ENCODE measurements at regions not wholly inside any gene's neighbourhood (a gene's known extent, or its start where the extent isn't known, plus 50 kb on each side); places are given as distances from the start of the nearest gene placed in this dataset.

DNA sequence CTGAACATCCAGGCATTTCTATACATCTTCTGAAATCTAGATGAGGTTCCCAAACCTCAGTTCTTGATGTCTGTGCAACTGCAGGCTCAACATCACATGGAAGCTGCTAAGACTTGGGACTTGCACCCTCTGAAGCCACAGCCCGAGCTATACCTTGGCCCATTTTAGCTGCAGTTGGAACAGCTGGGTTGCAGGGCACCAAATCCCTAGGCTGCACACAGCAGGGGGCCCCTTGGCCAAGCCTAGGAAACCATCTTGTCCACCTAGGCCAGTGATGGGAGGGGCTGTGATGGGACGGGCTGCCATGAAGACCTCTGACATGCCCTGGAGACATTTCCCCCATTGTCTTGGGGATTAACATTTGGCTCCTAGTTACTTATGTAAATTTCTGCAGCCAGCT, 415.8 kb upstream of the SUCLG2 start:
- TF ChIP-seq, protein P1, sequence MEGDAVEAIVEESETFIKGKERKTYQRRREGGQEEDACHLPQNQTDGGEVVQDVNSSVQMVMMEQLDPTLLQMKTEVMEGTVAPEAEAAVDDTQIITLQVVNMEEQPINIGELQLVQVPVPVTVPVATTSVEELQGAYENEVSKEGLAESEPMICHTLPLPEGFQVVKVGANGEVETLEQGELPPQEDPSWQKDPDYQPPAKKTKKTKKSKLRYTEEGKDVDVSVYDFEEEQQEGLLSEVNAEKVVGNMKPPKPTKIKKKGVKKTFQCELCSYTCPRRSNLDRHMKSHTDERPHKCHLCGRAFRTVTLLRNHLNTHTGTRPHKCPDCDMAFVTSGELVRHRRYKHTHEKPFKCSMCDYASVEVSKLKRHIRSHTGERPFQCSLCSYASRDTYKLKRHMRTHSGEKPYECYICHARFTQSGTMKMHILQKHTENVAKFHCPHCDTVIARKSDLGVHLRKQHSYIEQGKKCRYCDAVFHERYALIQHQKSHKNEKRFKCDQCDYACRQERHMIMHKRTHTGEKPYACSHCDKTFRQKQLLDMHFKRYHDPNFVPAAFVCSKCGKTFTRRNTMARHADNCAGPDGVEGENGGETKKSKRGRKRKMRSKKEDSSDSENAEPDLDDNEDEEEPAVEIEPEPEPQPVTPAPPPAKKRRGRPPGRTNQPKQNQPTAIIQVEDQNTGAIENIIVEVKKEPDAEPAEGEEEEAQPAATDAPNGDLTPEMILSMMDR (conservative IDR thresholded peaks at IDR 0.05 in 1 of 2, IDR thresholded peaks at IDR 0.05 in 1 of 2; ENCODE audit: low read depth in 1 of 2, low read length in 2 of 2): no peak
- TF ChIP-seq EZH2 (IDR thresholded peaks at IDR 0.05; ENCODE audit: low read length, missing control alignments): no peak
